ENCODE measurements at regions not wholly inside any gene's neighbourhood (a gene's known extent, or its start where the extent isn't known, plus 50 kb on each side); places are given as distances from the start of the nearest gene placed in this dataset.

- no peak for TF ChIP-seq RARB (CRISPR knock-in tag; IDR thresholded peaks at IDR 0.05)
- no peak for TF ChIP-seq PATZ1 (CRISPR knock-in tag; IDR thresholded peaks at IDR 0.05; ENCODE audit: borderline replicate concordance)
- TF ChIP-seq PPARA (CRISPR knock-in tag; IDR thresholded peaks at IDR 0.05; ENCODE audit: borderline replicate concordance) = no peak
- TF ChIP-seq ZFP3 (CRISPR knock-in tag; IDR thresholded peaks at IDR 0.05) = no peak
- TF ChIP-seq TOX (CRISPR knock-in tag; IDR thresholded peaks at IDR 0.05; ENCODE audit: borderline replicate concordance) = no peak
- TF ChIP-seq ZFP30 (CRISPR knock-in tag; IDR thresholded peaks at IDR 0.05) = no peak
- TF ChIP-seq CSDC2 (CRISPR knock-in tag; IDR thresholded peaks at IDR 0.05) = no peak
- TF ChIP-seq ZNF8 (CRISPR knock-in tag; IDR thresholded peaks at IDR 0.05) = no peak
- TF ChIP-seq POU6F1 (CRISPR knock-in tag; IDR thresholded peaks at IDR 0.05; ENCODE audit: borderline replicate concordance, low read depth) = no peak
- no peak for TF ChIP-seq ISL1 (CRISPR knock-in tag; IDR thresholded peaks at IDR 0.05)
Measured at GRCh38 chr15:98403569-98403968, 244.8 kb upstream of the IGF1R start.
